Ecto neural progenitor cell (in vitro differentiated cells): ENCODE measurements at regions not wholly inside any gene's neighbourhood (a gene's known extent, or its start where the extent isn't known, plus 50 kb on each side); places are given as distances from the start of the nearest gene placed in this dataset.
"Not testable (repeated sequence)": the region's sequence is repeated elsewhere in the genome, so short reads cannot be mapped to it uniquely, and the experiment has no call there.

Experiments
- DNase-seq: peaks from one replicate; pipeline ENCODE4 v3.0.0-alpha.2; 2018; ENCODE audit warnings: low spot score

DNA sequence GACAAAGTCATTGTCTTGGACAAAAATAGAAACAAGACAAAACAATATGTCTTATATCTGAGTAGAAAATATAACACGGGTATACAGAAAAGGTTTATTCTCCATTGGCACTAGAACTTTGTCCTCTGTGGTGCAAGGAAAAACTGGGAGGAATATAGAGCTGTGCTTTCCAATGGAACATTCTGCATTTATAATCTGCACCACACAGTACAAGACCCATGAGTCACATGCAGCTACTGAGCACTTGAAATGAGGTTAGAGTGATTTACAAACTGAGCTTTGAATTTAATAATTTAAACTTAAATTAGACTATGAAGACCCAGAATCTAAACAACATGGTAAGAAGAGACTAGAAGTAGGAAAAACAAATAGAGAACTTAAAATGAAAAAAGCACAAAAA lies 86.1 kb downstream of the RAP2A start:
- DNase-seq = no peak

DNA sequence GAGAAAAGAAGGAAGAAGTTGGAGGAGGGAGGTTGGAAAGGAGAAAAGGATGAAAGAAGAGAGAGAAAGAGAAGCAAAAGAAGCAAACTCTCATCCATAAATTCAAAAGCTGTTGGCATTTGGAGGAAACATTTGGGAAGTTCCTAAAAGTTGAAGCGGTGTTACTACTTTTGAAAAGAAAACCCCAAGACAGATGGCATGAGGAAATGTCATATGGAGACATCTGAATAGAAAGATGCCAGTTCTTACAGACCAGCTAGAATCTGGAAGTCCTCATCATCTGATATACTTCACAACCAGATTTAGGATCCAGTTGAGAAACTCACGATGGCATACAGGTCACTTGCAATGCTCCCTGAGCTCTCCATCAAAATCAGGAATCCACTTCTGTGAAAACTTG lies 86.9 kb downstream of the RAP2A start:
- no peak for DNase-seq

DNA sequence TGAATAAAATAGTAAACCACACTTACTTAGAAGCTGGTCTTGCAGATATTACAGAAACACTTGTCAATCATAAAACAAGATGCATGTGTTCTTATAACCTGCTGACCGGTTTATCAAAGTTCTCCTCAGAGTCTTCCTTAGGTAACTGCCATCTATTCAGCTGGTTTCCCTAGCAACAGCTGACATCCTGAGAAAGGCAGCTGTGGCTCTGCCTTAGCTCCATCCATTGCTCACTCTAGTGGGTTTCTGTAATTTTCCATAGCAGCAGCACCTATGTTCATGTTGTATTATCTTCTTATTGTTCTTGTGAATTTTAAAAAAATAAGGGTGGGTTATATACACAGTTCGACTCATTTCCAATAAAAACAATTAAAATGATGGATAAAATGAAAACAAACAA lies 87.8 kb downstream of the RAP2A start:
- no peak for DNase-seq

DNA sequence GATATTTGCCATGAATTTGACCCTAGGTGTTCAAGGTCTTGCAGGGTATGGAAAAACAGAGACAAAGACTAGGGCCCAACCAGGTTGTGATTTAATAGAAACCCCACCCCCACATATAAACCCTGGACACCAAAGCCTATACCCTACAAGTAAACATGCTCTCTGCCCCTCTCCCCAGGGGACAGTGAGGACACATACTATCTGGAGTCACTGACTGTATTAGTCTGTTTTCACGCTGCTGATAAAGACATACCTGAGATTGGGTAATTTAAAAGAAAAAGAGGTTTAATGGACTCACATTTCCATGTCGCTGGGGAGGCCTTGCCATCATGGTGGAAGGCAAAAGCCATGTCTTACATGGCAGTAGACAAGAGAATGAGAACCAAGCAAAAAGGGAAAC lies 88.3 kb downstream of the RAP2A start:
- DNase-seq = no peak

DNA sequence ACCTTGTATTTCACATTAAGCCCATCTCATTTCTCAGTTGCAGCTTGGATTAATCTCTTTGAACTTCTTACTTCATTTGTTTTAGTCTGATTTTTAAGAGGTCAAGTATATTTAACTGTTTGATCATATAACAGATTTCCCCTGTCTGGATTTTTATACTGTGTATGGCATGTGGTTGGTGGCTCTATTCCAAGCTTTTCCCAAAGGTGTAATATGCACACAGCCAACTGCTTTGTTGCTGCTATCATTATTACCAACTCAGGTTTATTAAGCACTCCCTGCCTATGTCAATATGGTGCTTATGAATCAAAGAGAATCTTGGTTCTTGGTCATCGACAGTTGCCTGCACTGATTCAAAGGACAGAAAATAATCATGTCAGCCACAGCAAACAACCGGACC lies 92.6 kb downstream of the RAP2A start:
- DNase-seq = no peak

DNA sequence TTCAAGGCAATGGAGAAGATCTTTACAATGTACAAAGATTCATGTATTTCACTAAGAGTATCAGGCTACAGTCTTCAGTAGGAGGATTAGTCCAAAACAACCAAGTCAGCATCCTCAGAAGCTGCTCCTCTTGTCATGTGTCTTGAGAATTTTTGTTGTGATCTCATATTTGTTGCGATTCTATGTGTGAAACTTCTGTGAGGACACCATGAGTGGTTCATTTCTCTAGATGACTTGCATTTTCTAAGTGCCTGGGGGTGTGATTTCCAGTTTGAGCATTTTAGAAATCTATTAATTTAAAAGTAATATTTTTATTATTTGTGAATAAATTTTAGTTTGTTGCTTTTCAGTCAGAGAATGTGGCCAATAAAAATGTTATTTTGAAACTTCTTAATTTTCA lies 94.5 kb downstream of the RAP2A start:
- DNase-seq = no peak

DNA sequence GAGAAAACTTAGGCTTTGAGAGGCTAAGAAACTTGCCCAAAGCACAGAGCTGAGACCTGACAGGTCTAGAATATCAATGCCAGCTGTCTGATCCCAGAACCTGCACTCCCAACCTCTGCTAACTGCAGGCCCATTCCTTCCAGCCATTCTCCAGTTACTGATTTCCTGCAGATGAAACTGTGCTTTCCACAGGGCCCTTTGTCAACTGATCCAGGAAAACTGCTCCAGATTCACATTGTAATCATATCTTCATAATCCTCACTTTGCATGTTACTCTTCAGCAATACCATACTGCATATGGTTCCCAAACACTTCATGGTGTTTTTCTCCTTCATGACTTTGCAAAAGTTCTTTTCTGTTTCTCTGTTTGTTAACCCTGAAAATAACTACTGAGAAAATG lies 100.6 kb downstream of the RAP2A start:
- DNase-seq = no peak

DNA sequence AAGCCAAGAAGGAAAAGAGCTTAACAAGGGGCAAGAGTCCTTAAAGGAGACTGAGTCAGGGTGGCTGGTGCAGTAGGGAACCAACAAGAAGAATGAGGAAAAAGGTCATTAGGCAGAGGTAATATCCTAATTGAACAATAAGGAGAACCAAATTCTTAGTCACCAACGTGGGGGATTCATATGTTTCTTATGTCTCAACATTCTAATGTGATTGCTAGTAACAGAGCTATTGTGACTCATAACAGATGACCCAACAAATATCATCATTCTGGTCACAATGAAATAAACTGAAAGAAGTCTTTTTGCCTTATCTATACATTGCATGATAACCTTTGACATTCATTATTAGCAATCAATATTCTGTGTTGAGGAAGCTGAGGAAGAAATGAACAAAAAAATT lies 101.6 kb downstream of the RAP2A start:
- no peak for DNase-seq

DNA sequence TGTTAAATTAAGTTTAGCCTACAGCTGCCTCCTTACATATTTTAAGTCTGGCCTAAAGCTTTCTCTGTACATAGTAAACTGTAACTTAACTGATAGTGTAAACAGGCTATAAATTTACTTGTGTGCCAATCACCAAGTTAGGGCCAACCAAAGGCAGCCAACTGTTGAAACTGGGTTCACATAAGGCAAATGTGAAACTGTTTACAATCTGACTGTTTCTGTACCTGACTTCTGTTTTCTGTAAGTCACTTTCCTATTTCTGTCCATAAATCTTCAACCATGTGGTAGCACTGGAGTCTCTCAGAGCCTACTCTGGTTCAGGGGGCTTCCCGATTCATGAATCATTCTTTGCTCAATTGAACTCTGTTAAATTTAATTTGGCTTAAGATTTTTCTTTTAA lies 103.1 kb downstream of the RAP2A start:
- DNase-seq = no peak

DNA sequence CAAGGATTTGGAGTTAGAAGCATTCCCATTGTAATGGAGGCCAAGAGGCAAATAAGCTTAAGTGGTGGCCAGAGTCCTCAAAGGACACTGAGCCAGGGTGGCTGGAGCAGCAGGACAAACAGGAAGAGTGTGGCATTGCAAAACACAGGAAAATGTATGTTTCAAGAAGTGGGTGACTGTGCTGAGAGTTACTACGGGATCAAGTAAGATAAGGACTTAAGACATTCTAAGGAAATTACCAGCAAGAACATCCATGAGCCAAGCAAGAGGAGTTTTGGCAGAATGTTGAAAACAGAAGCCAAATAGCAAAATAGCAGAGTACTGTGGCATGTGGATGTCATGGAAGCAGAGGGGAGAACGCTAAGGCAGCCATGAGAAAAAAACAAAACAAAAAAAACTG lies 104.2 kb downstream of the RAP2A start:
- no peak for DNase-seq

DNA sequence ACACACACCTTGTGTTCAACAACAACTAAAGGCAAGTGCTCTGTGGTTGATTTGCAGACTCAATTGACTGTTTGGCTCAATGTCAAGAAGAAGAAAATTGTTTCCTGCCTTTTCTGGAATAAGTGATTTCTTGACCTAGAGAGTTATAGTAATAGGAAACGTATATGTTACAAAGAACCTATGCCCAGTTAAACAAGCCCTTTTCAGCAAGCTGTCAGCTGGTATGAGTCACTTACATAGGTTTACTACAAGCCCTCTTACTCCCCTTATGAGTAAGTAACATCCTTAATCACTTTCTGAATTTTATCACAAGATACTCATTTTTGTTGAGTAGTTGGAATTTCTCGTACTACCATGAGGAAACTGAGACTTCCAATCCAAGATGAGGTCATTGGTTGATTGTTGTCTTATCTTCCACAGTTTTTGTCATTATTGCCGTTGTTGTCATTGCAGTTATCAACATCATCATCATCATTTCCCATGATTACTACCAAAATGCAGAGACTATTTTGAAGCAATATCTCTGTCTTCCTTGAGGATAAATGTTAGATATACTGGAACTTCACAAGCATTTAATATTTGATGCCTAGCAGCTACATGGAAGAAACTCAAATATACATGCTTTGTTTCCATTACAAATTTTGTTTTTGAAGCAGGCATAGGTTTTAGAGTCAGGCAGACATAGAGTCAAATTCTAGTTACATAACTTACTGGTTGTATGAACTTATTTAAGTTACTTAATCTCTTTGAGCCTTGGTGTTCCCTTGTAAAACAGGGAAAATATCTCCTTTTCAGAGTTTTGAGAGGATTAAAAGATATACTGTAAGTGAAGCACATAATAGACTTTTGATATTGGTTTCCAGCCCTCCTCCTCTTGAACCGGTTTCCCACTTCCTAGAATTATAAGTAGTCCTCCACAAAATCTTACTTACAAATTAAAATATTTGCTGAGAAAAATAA lies 106.0 kb downstream of the RAP2A start:
- DNase-seq = no peak

DNA sequence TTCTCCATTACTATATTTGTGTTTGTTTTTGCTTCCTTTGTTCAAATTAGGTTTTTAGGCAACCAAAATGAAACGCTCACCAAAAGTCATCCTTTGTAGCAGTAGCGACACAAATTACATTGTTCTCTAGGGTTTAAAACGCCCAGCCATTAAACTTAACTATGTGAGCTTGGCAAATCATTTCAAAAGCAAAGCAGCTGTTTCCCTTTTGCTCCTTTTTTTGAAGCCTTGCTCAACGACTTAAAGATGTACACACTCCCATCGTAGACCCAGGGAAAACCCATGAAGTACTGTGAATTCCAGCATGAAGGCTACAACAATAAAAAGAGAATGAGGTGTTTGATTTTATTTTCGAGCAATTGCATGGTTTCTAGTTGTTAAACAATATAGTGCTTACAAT lies 106.7 kb downstream of the RAP2A start:
- no peak for DNase-seq

DNA sequence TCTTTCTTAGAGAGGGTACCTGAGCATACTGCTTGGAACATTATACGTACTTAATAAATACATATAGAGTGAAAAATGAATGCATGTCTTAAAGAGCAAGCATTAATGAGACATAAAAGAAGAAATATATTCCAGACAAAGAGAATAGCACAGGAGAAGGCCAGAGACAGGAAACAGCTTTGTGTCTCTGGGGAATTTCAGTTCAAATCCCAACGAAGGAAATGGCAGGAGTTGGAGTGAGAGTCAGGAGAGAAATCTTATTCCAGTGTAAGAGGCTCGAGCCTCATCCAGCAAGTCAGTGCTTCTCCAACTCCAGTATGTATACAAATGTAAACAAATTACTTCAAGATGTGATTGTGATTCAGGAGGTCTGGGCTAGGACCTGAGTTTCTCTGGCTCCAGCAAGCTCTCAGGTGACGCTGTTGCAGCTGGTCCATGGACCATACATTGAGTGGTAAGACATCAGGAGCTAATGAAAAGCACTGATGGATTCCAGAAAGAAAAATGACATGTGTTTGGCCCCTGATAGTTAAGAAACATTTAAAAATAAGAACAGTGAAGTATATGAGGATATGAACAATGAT lies 108.2 kb downstream of the RAP2A start:
- DNase-seq = no peak

DNA sequence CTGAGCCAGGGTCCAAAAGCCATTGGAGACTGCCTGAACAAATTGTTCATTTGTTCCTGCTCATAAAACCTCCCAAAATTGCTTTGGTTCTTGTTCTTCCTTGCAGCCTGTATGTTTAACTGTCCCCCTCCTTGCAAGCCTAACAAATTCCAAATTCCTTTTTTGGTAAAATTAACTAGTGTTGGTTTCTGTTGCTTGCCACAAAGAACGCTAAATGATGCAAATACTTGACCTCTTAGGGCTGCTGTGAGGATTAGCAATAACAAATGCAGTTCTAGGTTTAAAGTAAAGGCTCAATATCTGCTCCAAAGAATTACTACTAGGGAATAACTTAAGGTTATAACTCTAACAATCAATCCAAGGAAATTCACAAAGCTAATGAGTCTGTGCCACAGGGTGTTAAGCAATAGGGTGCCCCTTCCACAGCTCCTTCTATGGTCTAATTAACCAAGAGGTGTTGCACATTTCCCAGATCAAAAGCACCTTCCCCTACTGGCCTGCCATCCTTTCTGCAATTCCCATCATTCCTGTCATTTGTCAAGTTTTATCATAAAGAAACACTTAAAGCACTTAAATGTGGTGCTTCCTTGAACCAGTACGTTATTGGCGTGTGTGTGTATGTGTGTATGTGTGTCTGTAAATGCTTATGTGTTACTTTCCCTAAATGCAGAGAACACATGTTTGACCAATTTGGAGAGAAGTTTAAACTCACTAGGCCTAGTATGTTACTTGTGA lies 110.2 kb downstream of the RAP2A start:
- no peak for DNase-seq

DNA sequence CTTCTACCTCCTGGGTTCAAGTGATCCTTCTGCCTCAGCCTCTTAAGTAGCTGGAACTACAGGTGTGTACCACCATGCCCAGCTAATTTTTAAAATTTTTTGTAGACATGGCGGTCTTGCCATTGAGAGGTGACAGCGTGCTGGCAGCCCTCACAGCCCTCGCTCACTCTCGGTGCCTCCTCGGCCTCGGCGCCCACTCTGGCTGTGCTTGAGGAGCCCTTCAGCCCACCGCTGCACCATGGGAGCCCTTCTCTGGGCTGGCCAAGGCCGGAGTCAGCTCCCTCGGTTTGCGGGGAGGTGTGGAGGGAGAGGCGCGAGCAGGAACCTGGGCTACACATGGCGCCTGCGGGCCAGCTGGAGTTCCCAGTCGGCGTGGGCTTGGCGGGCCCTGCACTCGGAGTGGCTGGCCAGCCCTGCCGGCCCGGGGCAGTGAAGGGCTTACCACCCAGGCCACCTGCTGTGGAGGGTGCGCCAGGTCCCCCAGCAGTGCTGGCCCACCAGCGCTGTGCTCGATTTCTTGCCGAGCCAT lies 111.1 kb downstream of the RAP2A start:
- DNase-seq = not testable (repeated sequence)

DNA sequence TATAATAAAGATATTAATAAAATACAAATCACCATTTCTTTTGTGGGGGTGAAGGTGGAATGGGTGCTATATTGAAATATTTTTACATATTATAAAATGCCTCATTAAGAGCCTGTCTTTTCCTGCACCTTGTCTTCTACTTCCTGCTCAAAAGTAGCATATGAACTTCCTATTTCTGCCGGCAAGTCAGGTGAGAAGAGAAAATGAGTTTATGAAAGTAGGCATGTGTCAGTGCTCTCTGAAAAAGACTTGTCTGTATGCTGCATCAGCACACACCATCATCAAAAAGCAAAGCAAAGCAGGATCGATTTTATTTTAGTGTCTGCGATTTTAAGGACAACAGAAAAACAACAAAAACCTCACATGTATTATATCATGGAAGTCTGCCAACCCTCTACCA lies 114.2 kb downstream of the RAP2A start:
- no peak for DNase-seq

DNA sequence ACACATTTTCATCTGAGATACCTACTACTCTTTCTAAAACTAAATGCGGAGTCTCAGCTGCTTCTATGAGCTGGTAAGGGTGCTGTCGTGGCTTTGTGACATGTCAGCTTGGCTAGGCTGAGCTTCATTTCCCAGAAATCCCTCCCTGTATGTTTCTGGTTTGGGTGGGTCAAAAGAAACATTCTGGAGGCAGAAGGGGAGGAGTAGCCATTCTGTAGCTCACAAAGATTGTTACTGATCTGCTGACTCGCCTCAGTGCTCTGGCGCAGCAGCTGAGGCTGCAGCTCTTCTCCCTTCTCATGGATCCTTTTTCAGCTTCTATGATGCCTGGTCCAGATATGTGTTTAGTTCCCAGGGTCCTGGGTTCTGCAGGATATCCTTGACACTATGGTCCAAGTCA lies 114.7 kb downstream of the RAP2A start:
- DNase-seq = no peak

DNA sequence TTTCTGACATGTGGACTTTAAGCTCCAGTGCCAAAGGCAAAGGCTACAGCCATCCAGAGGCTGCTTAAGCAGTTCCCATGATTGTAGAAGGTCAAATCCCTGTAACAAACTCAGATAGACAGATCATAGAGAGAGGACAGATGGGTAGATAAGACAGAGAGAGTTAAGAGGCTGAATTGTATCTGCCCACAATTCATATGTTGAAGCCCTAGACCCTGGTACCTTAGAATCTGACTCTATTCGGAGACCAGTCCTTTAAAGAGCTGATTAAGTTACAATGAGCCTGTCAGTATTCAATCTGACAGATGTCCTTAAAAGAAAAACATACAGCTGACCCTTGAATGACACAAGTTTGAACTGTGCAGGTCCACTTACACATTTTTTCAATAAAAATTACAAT lies 115.2 kb downstream of the RAP2A start:
- DNase-seq = no peak

DNA sequence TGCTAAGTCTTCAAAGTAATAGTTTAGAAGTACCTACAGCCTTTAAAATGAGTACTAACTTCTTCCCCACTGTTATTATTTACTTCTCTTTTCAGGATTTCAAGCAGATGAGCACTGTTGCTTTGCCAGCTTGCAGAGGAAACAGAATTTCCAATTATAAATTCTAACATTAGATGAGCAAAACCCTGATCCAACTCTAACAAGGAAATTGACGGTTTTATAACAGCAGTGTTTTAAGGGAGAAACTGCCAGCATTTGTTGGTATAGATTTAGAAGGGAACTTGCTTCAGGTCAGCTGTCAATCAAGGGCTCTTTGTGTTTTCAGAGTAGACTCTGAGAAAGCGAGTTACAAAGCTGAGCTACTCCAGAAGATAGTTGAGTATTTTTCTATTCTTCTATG lies 120.5 kb downstream of the RAP2A start:
- DNase-seq = no peak

DNA sequence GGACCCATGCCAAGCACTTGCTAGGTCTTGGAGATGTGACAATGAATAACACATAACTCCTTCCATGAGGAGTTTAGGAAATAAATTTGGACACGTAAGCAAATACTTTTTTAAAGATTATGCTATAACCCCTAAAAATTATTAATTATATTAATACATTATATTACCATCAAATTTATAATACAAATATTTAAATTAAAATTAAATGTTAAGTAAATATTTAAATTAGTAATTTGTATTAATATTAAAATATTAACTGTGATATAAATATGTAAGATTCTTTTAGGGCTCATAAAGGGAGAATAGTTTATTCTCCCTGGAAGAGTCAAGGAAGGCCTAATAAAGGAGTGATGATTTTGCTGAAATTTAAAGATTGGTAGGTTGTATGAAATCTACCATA lies 121.1 kb downstream of the RAP2A start:
- DNase-seq = no peak

DNA sequence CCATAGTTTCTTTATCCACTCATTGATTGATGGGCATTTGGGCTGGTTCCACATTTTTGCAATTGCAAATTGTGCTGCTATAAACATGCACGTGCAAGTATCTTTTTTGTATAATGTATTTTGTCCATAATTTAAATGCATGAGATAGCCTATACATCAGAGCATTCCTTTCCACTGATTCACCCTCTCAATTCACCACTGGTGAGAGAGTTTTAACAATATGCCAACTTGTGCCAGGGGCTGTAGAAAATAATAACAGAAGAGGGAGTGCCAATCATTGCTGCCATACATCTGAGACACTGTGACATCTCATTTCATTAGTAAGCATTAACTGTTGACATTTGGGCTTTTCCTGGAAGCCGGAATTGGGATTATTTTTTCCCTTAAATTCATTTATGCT lies 125.1 kb downstream of the RAP2A start:
- no peak for DNase-seq

DNA sequence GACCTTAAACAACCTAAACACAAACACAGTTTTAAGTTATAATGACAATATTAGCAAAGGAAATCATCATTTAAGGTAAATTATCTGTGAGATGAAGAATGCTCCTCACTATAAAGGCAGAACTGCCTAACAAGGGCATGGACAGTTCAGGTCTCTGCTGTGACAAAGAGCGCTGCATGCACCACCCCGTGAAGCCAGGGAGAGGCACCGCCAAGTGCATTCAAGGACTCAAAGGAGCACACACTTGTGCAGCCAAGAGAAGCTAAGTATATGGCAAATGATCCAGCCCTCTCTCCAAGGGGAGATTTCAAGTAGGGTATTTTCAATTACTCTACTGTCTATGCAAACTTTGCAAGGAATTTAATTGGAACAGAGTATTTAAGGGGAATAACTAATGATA lies 126.0 kb downstream of the RAP2A start:
- no peak for DNase-seq

DNA sequence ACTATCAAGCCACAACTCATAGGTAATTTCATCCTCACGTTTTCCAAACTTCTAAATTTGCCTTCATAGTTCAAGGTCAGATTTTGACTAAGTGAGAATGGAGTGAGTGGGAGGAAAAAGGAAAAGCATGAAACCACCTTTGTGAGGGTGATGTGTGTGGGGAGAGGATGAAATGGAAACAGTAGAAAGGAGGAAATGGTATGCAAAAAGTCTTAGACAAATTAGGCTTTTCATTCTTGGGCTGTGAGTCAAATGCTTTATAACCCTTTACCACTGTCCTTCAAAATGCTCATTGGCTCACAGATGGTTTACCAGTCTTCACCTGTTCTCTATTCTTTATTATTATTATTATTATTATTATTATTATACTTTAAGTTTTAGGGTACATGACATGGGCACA lies 127.2 kb downstream of the RAP2A start:
- no peak for DNase-seq
